ENCODE measurements at regions not wholly inside any gene's neighbourhood (a gene's known extent, or its start where the extent isn't known, plus 50 kb on each side); places are given as distances from the start of the nearest gene placed in this dataset.

GRCh38 chr2:18752667-18753422, 163.5 kb upstream of the NT5C1B start:
- no peaks in the 10 kb centered on the region for H3K36me3 ChIP-seq
- no peak overlapping the region for H3K27ac ChIP-seq
- 75 to 78% methylated on average over 6 of the region's 6 CpGs for WGBS, 2 donors
- H3K9me3 ChIP-seq: no peaks in the 10 kb centered on the region
- TF ChIP-seq EP300 (IDR thresholded peaks at IDR 0.05): no peak
- no peak for TF ChIP-seq POLR2A (IDR thresholded peaks at IDR 0.05)
- TF ChIP-seq CTCF (IDR thresholded peaks at IDR 0.05): no peak
- H3K27me3 ChIP-seq: no peaks in the 10 kb centered on the region
- DNase-seq (ENCODE audit: low spot score in 2 of 2): no peak
- H3K4me1 ChIP-seq: peaks cover 0 to 24% (median 0%) of the 10 kb centered on the region in 4 donors
- no peak overlapping the region for H3K4me3 ChIP-seq

- H3K4me1 ChIP-seq: peaks cover 0 to 24% (median 0%) of the 10 kb centered on the region in 4 donors
- H3K36me3 ChIP-seq: no peaks in the 10 kb centered on the region
- no peak overlapping the region for H3K4me3 ChIP-seq
- no peaks in the 10 kb centered on the region for H3K27me3 ChIP-seq
- TF ChIP-seq EP300 (IDR thresholded peaks at IDR 0.05): peak in 1 of 2 donors; percentile 25
- TF ChIP-seq CTCF (IDR thresholded peaks at IDR 0.05): no peak
- H3K9me3 ChIP-seq: no peaks in the 10 kb centered on the region
- WGBS, 2 donors: 50 to 54% methylated on average over 10 of the region's 10 CpGs
- no peak for DNase-seq (ENCODE audit: low spot score in 2 of 2)
- H3K27ac ChIP-seq: no peak overlapping the region
Observed at GRCh38 chr2:18752022-18752493, 162.7 kb upstream of the NT5C1B start.

- 58 to 73% methylated on average over 5 of the region's 5 CpGs for whole genome bisulfite sequencing, 2 donors
Observed at GRCh38 chr2:18750672-18751554, 161.5 kb upstream of the NT5C1B start.

GRCh38 chr2:18749912-18750526, 160.7 kb upstream of the NT5C1B start:
- H3K9me3 ChIP-seq: no peaks in the 10 kb centered on the region
- peaks cover 0 to 24% (median 0%) of the 10 kb centered on the region in 4 donors for H3K4me1 ChIP-seq
- DNase-seq (ENCODE audit: low spot score in 2 of 2): peak; percentile 34 to 83
- TF ChIP-seq EP300 (IDR thresholded peaks at IDR 0.05) (no peak), POLR2A (IDR thresholded peaks at IDR 0.05) (no peak), CTCF (IDR thresholded peaks at IDR 0.05) (peak; percentile 65 to 70 (median 66))
- H3K27ac ChIP-seq: no peak overlapping the region
- 2 to 3% methylated on average over 2 of the region's 2 CpGs for WGBS, 2 donors
- no peak overlapping the region for H3K4me3 ChIP-seq
- H3K27me3 ChIP-seq: no peaks in the 10 kb centered on the region
- no peaks in the 10 kb centered on the region for H3K36me3 ChIP-seq

More at GRCh38 chr2:18750672-18751554, 161.5 kb upstream of the NT5C1B start:
- H3K36me3 ChIP-seq: no peaks in the 10 kb centered on the region
- TF ChIP-seq EP300 (IDR thresholded peaks at IDR 0.05): no peak
- no peak for TF ChIP-seq POLR2A (IDR thresholded peaks at IDR 0.05)
- no peak for TF ChIP-seq CTCF (IDR thresholded peaks at IDR 0.05)
- no peaks in the 10 kb centered on the region for H3K9me3 ChIP-seq
- no peak overlapping the region for H3K4me3 ChIP-seq
- no peak for DNase-seq (ENCODE audit: low spot score in 2 of 2)
- H3K27ac ChIP-seq: no peak overlapping the region
- no peaks in the 10 kb centered on the region for H3K27me3 ChIP-seq
- H3K4me1 ChIP-seq: peaks cover 0 to 24% (median 0%) of the 10 kb centered on the region in 4 donors
